GM19438 (cell line): ENCODE measurements at regions not wholly inside any gene's neighbourhood (a gene's known extent, or its start where the extent isn't known, plus 50 kb on each side); places are given as distances from the start of the nearest gene placed in this dataset.
"Not testable (repeated sequence)": the region's sequence is repeated elsewhere in the genome, so short reads cannot be mapped to it uniquely, and the experiment has no call there.

Experiments
- ATAC-seq: cut with Tn5 transposase; IDR thresholded peaks from one replicate; pipeline ENCODE4 v1.9.1; 2021; ENCODE audit warnings: low read depth; ENCODE audit not compliant: unreplicated experiment

GRCh38 chr3:139131951-139132350 lies 87.3 kb upstream of the PRR23C start:
- no peak for ATAC-seq

- ATAC-seq, result no peak
Measured at GRCh38 chr3:139132976-139133375, 88.3 kb upstream of the PRR23C start.

GRCh38 chr3:139134678-139135372 lies 90.1 kb upstream of the PRR23C start:
- ATAC-seq, result no peak

GRCh38 chr3:139135657-139136056 lies 91.0 kb upstream of the PRR23C start:
- no peak for ATAC-seq

- no peak for ATAC-seq
Measured at GRCh38 chr3:139136469-139137202, 91.9 kb upstream of the PRR23C start.

- ATAC-seq, result no peak
Measured at GRCh38 chr3:139140553-139140952, 95.9 kb upstream of the PRR23C start.

- ATAC-seq, result not testable (repeated sequence)
Measured at GRCh38 chr3:139145980-139146379, 101.3 kb upstream of the PRR23C start.

- ATAC-seq, result no peak
Measured at GRCh38 chr3:139151530-139151929, 106.8 kb upstream of the PRR23C start.

GRCh38 chr3:139153434-139153833 lies 108.7 kb upstream of the PRR23C start:
- ATAC-seq, result not testable (repeated sequence)

GRCh38 chr3:139157161-139157932 lies 112.7 kb upstream of the PRR23C start:
- no peak for ATAC-seq

- ATAC-seq, result no peak
Measured at GRCh38 chr3:139159356-139159755, 114.7 kb upstream of the PRR23C start.

GRCh38 chr3:139173372-139174108 lies 128.8 kb upstream of the PRR23C start:
- ATAC-seq, result no peak

GRCh38 chr3:139180489-139180888 lies 135.8 kb upstream of the PRR23C start:
- no peak for ATAC-seq

- no peak for ATAC-seq
Measured at GRCh38 chr3:139182143-139182542, 137.5 kb upstream of the PRR23C start.

- ATAC-seq, result no peak
Measured at GRCh38 chr3:139182598-139182997, 137.9 kb upstream of the PRR23C start.

GRCh38 chr3:139185527-139185926 lies 140.8 kb upstream of the PRR23C start:
- no peak for ATAC-seq

GRCh38 chr3:139187154-139187553 lies 142.5 kb upstream of the PRR23C start:
- ATAC-seq, result no peak

- no peak for ATAC-seq
Measured at GRCh38 chr3:139187648-139188047, 143.0 kb upstream of the PRR23C start.

- no peak for ATAC-seq
Measured at GRCh38 chr3:139189943-139190342, 145.3 kb upstream of the PRR23C start.

- ATAC-seq, result not testable (repeated sequence)
Measured at GRCh38 chr3:139194421-139194820, 149.4 kb upstream of the MRPS22 start.

GRCh38 chr3:139196146-139196545 lies 147.7 kb upstream of the MRPS22 start:
- ATAC-seq, result not testable (repeated sequence)
